ENCODE measurements at regions not wholly inside any gene's neighbourhood (a gene's known extent, or its start where the extent isn't known, plus 50 kb on each side); places are given as distances from the start of the nearest gene placed in this dataset.

- CTCF ChIA-PET = no interaction called here
- no peak overlapping the region for H3K27ac ChIP-seq
- DNase-seq (ENCODE audit: low spot score) = no peak
- POLR2A ChIA-PET (ENCODE audit: low non-redundant PET) = no interaction called here
- TF ChIP-seq, protein P1, sequence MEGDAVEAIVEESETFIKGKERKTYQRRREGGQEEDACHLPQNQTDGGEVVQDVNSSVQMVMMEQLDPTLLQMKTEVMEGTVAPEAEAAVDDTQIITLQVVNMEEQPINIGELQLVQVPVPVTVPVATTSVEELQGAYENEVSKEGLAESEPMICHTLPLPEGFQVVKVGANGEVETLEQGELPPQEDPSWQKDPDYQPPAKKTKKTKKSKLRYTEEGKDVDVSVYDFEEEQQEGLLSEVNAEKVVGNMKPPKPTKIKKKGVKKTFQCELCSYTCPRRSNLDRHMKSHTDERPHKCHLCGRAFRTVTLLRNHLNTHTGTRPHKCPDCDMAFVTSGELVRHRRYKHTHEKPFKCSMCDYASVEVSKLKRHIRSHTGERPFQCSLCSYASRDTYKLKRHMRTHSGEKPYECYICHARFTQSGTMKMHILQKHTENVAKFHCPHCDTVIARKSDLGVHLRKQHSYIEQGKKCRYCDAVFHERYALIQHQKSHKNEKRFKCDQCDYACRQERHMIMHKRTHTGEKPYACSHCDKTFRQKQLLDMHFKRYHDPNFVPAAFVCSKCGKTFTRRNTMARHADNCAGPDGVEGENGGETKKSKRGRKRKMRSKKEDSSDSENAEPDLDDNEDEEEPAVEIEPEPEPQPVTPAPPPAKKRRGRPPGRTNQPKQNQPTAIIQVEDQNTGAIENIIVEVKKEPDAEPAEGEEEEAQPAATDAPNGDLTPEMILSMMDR (conservative IDR thresholded peaks at IDR 0.05; ENCODE audit: low read depth) = no peak
These were observed 255.9 kb downstream of the NFKBIZ start for GRCh38 chr3:102105193-102105592.

DNA sequence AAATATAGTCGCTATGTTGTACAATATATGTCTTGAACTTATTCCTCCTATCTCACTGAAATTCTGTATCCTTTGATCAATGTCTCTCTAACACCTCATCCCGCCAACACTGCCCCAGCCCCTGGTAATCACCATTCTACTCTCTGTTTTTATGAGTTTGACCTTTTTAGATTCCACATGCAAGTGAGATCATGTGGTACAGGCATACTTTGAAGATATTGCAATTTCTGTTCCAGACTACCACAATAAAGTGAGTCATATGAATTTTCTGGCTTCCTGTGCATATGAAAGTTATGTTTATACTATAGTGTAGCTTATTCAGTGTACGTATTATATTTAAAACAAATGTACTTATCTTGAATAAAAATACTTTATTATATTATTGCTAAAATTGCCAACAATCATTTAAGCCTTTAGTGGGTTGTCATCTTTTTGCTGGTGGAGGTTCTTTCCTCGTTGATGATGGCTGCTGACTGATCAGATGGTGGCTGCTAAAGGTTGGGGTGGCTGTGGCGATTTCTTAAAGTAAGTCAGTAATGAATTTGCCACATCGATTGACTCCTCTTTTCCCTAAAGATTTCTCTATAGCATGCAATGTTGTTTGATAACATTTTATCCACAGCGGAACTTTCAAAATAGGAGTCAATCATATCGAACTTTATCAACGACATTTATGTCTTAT lies 257.2 kb downstream of the NFKBIZ start:
- DNase-seq (ENCODE audit: low spot score) = no peak

GRCh38 chr3:102112704-102113230 lies 263.5 kb downstream of the NFKBIZ start:
- ChIA-PET POLR2A (ENCODE audit: low non-redundant PET) (no interaction called here), CTCF (interaction anchor here (0.6 kb wide), 1 partner anchor 242 kb away, joined by 4 read pairs; no protein-coding TSS in a partner anchor)
- H3K27ac ChIP-seq = no peak overlapping the region
- DNase-seq (ENCODE audit: low spot score) = no peak
- TF ChIP-seq, protein P1 (conservative IDR thresholded peaks at IDR 0.05; ENCODE audit: low read depth) = no peak

More for the DNA sequence above, 257.2 kb downstream of the NFKBIZ start:
- no peak overlapping the region for H3K27ac ChIP-seq
- TF ChIP-seq, protein P1 (conservative IDR thresholded peaks at IDR 0.05; ENCODE audit: low read depth) = no peak
- ChIA-PET POLR2A (ENCODE audit: low non-redundant PET) (no interaction called here), CTCF (no interaction called here)

- POLR2A ChIA-PET (ENCODE audit: low non-redundant PET) = no interaction called here
These were observed 264.2 kb downstream of the NFKBIZ start for GRCh38 chr3:102113421-102114041.

GRCh38 chr3:102114264-102114979 lies 265.1 kb downstream of the NFKBIZ start:
- TF ChIP-seq, protein P1 (conservative IDR thresholded peaks at IDR 0.05; ENCODE audit: low read depth) = no peak
- no peak for DNase-seq (ENCODE audit: low spot score)
- H3K27ac ChIP-seq = no peak overlapping the region
- POLR2A ChIA-PET (ENCODE audit: low non-redundant PET) = no interaction called here
- CTCF ChIA-PET = no interaction called here

More at GRCh38 chr3:102113421-102114041, 264.2 kb downstream of the NFKBIZ start:
- CTCF ChIA-PET = no interaction called here
- DNase-seq (ENCODE audit: low spot score) = no peak
- H3K27ac ChIP-seq = no peak overlapping the region
- TF ChIP-seq, protein P1 (conservative IDR thresholded peaks at IDR 0.05; ENCODE audit: low read depth) = no peak

GRCh38 chr3:102122527-102122926 lies 273.2 kb downstream of the NFKBIZ start:
- no peak overlapping the region for H3K27ac ChIP-seq
- CTCF ChIA-PET = no interaction called here
- TF ChIP-seq, protein P1 (conservative IDR thresholded peaks at IDR 0.05; ENCODE audit: low read depth) = no peak
- DNase-seq (ENCODE audit: low spot score) = no peak
- POLR2A ChIA-PET (ENCODE audit: low non-redundant PET) = no interaction called here
